Endodermal cell (in vitro differentiated cells): ENCODE measurements at regions not wholly inside any gene's neighbourhood (a gene's known extent, or its start where the extent isn't known, plus 50 kb on each side); places are given as distances from the start of the nearest gene placed in this dataset.

Experiments used
- DNase-seq: peaks from one replicate; pipeline ENCODE4 v3.0.0-alpha.2; 2017
- H3K27ac ChIP-seq: 2 replicates; pipeline ENCODE4 v1.5.1; 2013; ENCODE audit warnings: mild to moderate bottlenecking, low read depth, low read length, moderate library complexity
- H3K27me3 ChIP-seq: 2 replicates; pipeline ENCODE4 v1.6.1; 2013; ENCODE audit warnings: mild to moderate bottlenecking, low read length, moderate library complexity; ENCODE audit not compliant: insufficient read depth, control insufficient read depth, poor library complexity, severe bottlenecking
- H3K36me3 ChIP-seq: 2 replicates; pipeline ENCODE4 v1.7.0; 2013; ENCODE audit warnings: mild to moderate bottlenecking, low read length, moderate library complexity; ENCODE audit not compliant: control insufficient read depth, insufficient read depth
- H3K4me1 ChIP-seq: one replicate; pipeline ENCODE4 v1.7.0; 2013; ENCODE audit warnings: low read length; ENCODE audit not compliant: control insufficient read depth, insufficient read depth
- H3K4me3 ChIP-seq: 2 replicates; pipeline ENCODE4 v1.5.1; 2013; ENCODE audit warnings: mild to moderate bottlenecking, low read length, moderate library complexity
- H3K9ac ChIP-seq: 2 replicates; pipeline ENCODE4 v1.6.1; 2013; ENCODE audit warnings: mild to moderate bottlenecking, low read length, moderate library complexity; ENCODE audit not compliant: poor library complexity, severe bottlenecking; ENCODE audit errors: extremely low read depth
- H3K9me3 ChIP-seq: 2 replicates; pipeline ENCODE4 v1.6.1; 2013; ENCODE audit warnings: mild to moderate bottlenecking, low read length, moderate library complexity; ENCODE audit not compliant: control insufficient read depth
- H3K27ac Mint-ChIP-seq: 2 replicates; pipeline ENCODE4 v1.8.0; 2020; ENCODE audit warnings: mixed read lengths
- H3K27me3 Mint-ChIP-seq: 2 replicates; pipeline ENCODE4 v1.8.0; 2021; ENCODE audit warnings: mild to moderate bottlenecking, mixed read lengths; ENCODE audit not compliant: insufficient read depth
- H3K36me3 Mint-ChIP-seq: 2 replicates; pipeline ENCODE4 v1.8.0; 2020; ENCODE audit warnings: low read depth, mixed read lengths
- H3K4me1 Mint-ChIP-seq: 2 replicates; pipeline ENCODE4 v1.8.0; 2020; ENCODE audit warnings: mixed read lengths
- H3K4me3 Mint-ChIP-seq: 2 replicates; pipeline ENCODE4 v1.8.0; 2020; ENCODE audit warnings: mild to moderate bottlenecking, moderate library complexity, mixed read lengths
- H3K9me3 Mint-ChIP-seq: 2 replicates; pipeline ENCODE4 v1.8.0; 2020; ENCODE audit warnings: mild to moderate bottlenecking, mixed read lengths
- CTCF ChIP-seq: fragments of 200-600 bp; sonication (generic); conservative IDR thresholded peaks from 2 replicates; pipeline ENCODE4 v1.5.0; 2021; ENCODE audit warnings: antibody characterized with exemption, mild to moderate bottlenecking
- WGBS, 2 experiments: methylation state at CpG; one replicate each; pipeline versions ENCODE4 v1.1.5 to v1.1.7; 2013; ENCODE audit warnings: missing lambda C conversion rate in 2 of 2, mixed read lengths in 1 of 2; ENCODE audit not compliant: insufficient coverage in 1 of 2, insufficient read length in 1 of 2; 5-methylcytosine and 5-hydroxymethylcytosine counted together

GRCh38 chr16:51936846-51937245, 610.1 kb downstream of the TOX3 start:
- no peak for DNase-seq
- H3K4me1 ChIP-seq = peaks cover 5% of the 10 kb centered on the region
- 85 to 100% methylated on average over 2 to 3 of the region's 5 CpGs for WGBS, 2 experiments
- H3K4me3 ChIP-seq = no peak overlapping the region
- no peak for TF ChIP-seq CTCF
- peaks cover 27% of the 10 kb centered on the region for H3K4me1 Mint-ChIP-seq
- no peaks in the 10 kb centered on the region for H3K27me3 Mint-ChIP-seq
- H3K4me3 Mint-ChIP-seq = no peak overlapping the region
- no peaks in the 10 kb centered on the region for H3K27me3 ChIP-seq
- no peaks in the 10 kb centered on the region for H3K36me3 ChIP-seq
- no peaks in the 10 kb centered on the region for H3K36me3 Mint-ChIP-seq
- no peak overlapping the region for H3K27ac Mint-ChIP-seq
- no peaks in the 10 kb centered on the region for H3K9me3 ChIP-seq
- no peak overlapping the region for H3K27ac ChIP-seq
- H3K9ac ChIP-seq = no peak overlapping the region
- H3K9me3 Mint-ChIP-seq = no peaks in the 10 kb centered on the region

GRCh38 chr16:51932317-51932716, 614.6 kb downstream of the TOX3 start:
- Mint-ChIP-seq H3K4me3 (no peak overlapping the region), H3K27ac (no peak overlapping the region), H3K27me3 (peaks cover 5% of the 10 kb centered on the region), H3K9me3 (no peaks in the 10 kb centered on the region), H3K4me1 (peaks cover 8% of the 10 kb centered on the region), H3K36me3 (no peaks in the 10 kb centered on the region)
- WGBS, 2 experiments = no CpG with 5 or more reads among the region's 2 CpGs
- H3K36me3 ChIP-seq = no peaks in the 10 kb centered on the region
- no peaks in the 10 kb centered on the region for H3K9me3 ChIP-seq
- H3K27ac ChIP-seq = no peak overlapping the region
- no peaks in the 10 kb centered on the region for H3K4me1 ChIP-seq
- no peak for TF ChIP-seq CTCF
- no peak overlapping the region for H3K9ac ChIP-seq
- peaks cover 4% of the 10 kb centered on the region for H3K27me3 ChIP-seq
- no peak for DNase-seq
- H3K4me3 ChIP-seq = no peak overlapping the region

GRCh38 chr16:51931653-51932052, 615.3 kb downstream of the TOX3 start:
- Mint-ChIP-seq H3K9me3 (no peaks in the 10 kb centered on the region), H3K4me1 (peaks cover 8% of the 10 kb centered on the region), H3K36me3 (no peaks in the 10 kb centered on the region), H3K27ac (no peak overlapping the region), H3K27me3 (peaks cover 5% of the 10 kb centered on the region), H3K4me3 (no peak overlapping the region)
- Histone ChIP-seq H3K27me3 (peaks cover 4% of the 10 kb centered on the region), H3K36me3 (no peaks in the 10 kb centered on the region), H3K9me3 (no peaks in the 10 kb centered on the region), H3K27ac (no peak overlapping the region), H3K4me1 (no peaks in the 10 kb centered on the region), H3K9ac (no peak overlapping the region), H3K4me3 (no peak overlapping the region)
- no peak for TF ChIP-seq CTCF
- no peak for DNase-seq
- 89 to 100% methylated on average over 1 to 2 of the region's 5 CpGs for WGBS, 2 experiments
